GM12892 (cell line): ENCODE measurements at regions not wholly inside any gene's neighbourhood (a gene's known extent, or its start where the extent isn't known, plus 50 kb on each side); places are given as distances from the start of the nearest gene placed in this dataset.

ENCODE experiments used
- POLR2A ChIP-seq: IDR thresholded peaks from 2 replicates; pipeline ENCODE4 v1.6.1; 2011; ENCODE audit warnings: low read depth, low read length, control low read depth
- TAF1 ChIP-seq: IDR thresholded peaks from 2 replicates; pipeline ENCODE4 v1.6.1; 2011; ENCODE audit warnings: low read depth, mild to moderate bottlenecking, control low read depth, low read length, borderline replicate concordance

GRCh38 chr6:71388856-71389527 lies 100.4 kb downstream of the OGFRL1 start:
- TF ChIP-seq POLR2A (no peak), TAF1 (no peak)
